ENCODE measurements at regions not wholly inside any gene's neighbourhood (a gene's known extent, or its start where the extent isn't known, plus 50 kb on each side); places are given as distances from the start of the nearest gene placed in this dataset.

- TF ChIP-seq, protein P1, sequence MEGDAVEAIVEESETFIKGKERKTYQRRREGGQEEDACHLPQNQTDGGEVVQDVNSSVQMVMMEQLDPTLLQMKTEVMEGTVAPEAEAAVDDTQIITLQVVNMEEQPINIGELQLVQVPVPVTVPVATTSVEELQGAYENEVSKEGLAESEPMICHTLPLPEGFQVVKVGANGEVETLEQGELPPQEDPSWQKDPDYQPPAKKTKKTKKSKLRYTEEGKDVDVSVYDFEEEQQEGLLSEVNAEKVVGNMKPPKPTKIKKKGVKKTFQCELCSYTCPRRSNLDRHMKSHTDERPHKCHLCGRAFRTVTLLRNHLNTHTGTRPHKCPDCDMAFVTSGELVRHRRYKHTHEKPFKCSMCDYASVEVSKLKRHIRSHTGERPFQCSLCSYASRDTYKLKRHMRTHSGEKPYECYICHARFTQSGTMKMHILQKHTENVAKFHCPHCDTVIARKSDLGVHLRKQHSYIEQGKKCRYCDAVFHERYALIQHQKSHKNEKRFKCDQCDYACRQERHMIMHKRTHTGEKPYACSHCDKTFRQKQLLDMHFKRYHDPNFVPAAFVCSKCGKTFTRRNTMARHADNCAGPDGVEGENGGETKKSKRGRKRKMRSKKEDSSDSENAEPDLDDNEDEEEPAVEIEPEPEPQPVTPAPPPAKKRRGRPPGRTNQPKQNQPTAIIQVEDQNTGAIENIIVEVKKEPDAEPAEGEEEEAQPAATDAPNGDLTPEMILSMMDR (conservative IDR thresholded peaks at IDR 0.05; ENCODE audit: low read depth, low read length) = no peak
- TF ChIP-seq EZH2 (IDR thresholded peaks at IDR 0.05; ENCODE audit: borderline replicate concordance, low read depth, low read length, poor library complexity, severe bottlenecking) = no peak
These were observed 172.1 kb downstream of the RASEF start for GRCh38 chr9:82890865-82891264.

Measured in A673 (cell line).